ENCODE measurements at regions not wholly inside any gene's neighbourhood (a gene's known extent, or its start where the extent isn't known, plus 50 kb on each side); places are given as distances from the start of the nearest gene placed in this dataset.
"Not testable (repeated sequence)": the region's sequence is repeated elsewhere in the genome, so short reads cannot be mapped to it uniquely, and the experiment has no call there.

DNA sequence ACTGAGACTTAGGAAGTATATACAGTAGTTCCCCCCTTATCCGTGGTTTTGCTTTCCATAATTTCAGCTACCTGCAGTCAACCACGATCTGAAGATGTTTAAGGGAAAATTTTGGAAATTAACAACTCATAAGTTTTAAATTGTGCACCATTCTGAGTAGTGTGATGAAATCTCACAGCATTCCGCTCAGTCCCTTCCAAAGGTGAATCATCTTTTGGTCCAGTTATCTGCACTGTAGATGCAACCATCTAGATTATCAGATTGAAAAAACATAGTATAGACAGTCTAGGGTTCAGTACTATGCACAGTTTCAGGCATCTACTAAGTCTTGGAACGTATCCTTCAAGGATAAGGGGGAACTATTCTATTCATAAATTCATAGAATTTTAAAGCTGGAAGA is 109.0 kb downstream of the ANXA3 start:
- no peak for DNase-seq (ENCODE audit: low spot score)

DNA sequence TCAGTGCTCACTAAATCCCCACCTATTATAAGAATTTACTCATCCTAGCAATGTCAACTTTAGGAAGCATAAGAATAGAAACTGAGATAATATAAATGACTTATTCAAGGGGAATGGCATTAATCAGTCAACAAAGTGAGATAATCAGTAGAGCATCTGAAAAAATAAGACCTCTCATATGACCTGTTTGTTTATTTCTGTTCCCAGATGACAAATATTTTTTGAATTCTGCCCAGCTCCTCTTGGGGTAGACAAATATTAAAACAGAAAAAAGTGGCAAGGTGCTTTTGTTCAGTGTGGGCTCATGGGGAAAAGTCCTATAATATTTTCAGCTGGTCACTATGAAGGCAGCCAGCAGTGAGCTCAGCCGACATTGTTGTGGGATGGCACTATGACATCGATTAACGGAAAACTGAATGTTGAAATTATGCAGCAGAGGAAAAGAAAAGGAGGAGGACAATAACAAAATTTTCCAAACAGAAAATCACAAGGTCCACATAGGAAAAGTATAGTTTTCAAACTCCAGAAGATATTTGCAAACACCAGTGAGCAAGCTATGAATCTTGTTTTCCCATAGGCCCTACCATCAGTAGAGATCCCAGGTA is 109.6 kb downstream of the ANXA3 start:
- no peak for DNase-seq (ENCODE audit: low spot score)

DNA sequence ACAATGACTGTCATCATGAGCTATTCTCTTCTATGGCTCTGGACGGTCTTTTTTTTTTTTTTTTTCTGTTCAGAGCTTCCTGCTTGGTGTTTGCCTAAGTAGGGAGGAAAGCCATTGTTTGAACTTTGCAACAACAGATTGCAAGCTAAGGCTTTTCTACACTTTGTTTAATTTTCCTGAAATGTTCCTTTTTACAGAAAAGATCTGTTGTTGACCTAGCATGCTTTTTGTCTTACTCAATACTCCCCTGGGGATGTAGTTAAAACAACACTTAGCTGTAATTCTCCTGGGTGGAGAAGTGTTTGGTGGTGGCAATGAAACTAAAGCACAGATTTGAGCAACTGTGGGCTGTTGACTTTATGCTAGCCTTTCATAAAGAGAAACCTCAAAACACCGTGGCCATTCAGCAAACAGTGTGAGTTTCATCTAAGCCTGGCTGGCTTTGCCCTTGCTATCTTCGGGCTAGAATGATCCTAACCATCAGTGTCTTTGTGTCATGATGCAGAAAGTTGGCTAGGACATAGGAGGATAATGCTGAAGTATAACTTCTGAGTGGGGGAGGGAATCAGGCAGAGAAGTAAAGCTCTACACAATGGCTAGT is 110.5 kb downstream of the ANXA3 start:
- DNase-seq (ENCODE audit: low spot score), result peak; percentile 24

DNA sequence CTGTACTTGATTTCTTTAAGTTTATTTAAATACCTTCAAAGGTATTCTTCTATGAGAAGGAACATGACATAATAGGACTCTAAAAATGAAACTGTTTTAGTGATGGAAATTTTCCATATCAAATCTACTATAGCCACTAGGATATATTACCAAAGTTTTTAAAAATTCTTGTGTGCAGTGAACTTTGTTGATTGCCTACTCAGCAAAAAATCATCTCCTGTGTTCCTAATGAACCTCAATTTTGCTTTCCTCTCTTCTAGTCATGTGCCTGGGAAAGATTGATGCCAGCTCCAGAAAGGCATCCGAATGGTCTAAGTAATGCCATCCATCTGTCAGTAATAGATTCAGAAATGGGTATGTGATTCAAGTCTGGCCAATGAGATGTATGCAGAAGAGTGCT is 111.1 kb downstream of the ANXA3 start:
- no peak for DNase-seq (ENCODE audit: low spot score)

- DNase-seq (ENCODE audit: low spot score), result not testable (repeated sequence)
Measured at GRCh38 chr4:78664296-78664695, 111.9 kb upstream of the BMP2K start.

GRCh38 chr4:78665216-78665770 is 110.9 kb upstream of the BMP2K start:
- DNase-seq (ENCODE audit: low spot score), result no peak

DNA sequence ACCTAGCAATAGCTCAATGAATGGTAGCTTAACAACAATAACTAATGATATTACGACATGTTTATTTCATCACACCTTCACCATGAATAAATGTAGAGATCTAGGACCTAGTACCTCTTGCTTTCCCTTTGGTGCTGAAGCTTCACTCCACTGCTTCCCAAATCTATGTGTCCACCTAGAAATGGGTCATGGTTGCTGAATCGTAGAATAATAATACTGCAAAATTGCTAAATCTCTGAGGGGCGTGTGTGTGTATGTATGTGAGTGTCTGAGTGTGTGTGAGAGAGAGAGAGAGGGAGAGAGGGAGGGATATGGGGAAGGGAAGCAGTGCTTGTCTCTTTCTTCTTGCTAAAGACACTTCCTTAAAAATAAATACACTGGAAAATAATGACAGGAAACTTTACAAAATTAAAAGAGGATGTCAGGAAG is 109.3 kb upstream of the BMP2K start:
- DNase-seq (ENCODE audit: low spot score), result no peak

DNA sequence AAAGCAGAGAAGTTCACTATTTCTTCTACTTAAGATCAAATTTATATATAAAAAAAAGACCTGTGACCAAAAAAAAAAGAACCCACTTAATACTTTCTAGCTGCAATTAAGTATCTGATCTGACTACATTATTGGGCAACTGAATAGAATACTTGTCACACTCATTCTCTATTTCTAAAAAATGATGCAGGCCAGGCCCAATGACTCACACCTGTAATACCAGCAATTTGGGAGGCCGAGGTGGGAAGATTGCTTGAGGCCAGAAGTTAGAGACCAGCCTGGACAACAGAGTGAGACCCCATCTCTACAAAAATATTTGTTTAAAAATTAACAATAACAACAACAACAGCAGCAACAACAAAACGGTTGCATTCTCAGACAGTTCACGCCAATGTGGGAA is 108.8 kb upstream of the BMP2K start:
- DNase-seq (ENCODE audit: low spot score), result no peak

DNA sequence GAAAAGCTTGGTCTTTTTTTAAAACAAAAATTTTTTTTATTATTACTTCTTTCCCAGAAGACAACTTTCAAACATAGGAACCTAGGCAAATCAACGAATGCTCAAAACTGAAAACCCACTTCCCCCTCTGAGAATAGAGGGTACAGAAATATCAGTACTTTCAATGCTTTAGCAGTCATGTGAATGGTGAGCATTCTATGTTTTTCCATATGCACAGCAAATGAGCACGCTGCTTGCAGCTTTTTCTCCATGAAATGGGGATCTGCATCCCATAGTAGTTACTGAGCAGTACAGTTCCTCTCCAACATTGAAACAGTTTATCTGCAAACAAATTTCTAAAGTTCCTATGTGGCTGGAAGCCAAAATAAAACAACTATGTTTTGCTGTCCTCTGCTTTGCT is 108.4 kb upstream of the BMP2K start:
- no peak for DNase-seq (ENCODE audit: low spot score)

DNA sequence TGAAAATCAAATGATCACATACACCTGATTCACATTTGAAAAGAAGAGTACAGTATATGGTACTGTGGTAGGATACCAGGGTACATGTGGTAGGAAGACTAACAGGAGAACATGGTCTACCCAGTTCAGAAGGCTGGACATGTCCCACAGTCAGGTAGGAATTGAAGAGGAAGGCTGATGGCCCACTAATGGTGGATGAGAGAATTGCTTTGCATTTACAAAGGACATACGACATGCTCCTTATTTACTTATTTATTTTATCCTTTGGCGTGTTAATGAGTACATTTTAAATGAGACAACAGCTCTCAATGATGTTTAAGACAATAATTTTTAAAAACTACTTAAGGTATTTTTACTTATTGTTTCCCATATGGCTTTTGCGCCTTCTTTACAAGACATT is 106.7 kb upstream of the BMP2K start:
- no peak for DNase-seq (ENCODE audit: low spot score)

- DNase-seq (ENCODE audit: low spot score), result no peak
Measured at GRCh38 chr4:78671903-78672815, 104.0 kb upstream of the BMP2K start.

DNA sequence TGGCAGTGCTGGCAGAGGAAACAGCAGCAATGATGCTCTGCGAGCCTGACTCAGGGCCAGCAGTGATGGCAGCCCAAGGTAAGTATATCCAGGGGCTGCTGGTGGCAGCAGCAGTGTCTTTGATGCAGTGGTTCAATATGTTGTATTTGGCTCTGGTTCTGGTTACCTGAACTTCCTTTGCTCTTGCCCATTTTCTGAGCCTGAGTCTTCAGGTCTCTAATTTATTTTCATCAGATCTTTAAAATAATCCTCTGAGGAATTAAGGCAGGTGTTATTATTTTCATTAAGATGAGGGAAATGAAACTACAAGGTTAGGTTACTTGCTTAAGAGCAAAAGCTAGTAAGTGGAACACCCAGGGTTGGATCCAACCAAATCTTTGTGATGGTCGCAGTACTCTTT is 102.8 kb upstream of the BMP2K start:
- DNase-seq (ENCODE audit: low spot score), result no peak

DNA sequence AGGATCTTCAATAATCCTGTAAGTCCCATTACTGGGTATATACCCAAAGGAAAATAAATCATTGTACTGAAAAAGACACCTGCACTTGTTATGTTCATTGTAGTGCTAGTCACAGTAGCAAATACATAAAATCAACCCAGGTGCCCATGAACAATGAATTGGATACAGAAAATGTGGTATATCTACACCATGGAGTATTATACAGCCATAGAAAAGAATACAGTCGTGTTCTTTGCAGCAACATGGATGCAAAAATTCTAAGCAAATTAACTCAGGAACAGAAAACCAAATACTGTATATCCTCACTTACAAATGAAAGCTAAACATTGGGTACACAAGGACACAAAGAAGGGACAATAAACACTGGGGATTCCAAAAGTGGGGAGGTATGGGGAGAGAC is 100.8 kb upstream of the BMP2K start:
- DNase-seq (ENCODE audit: low spot score), result no peak

- DNase-seq (ENCODE audit: low spot score), result no peak
Measured at GRCh38 chr4:78682070-78682469, 94.1 kb upstream of the BMP2K start.

- no peak for DNase-seq (ENCODE audit: low spot score)
Measured at GRCh38 chr4:78683352-78683751, 92.8 kb upstream of the BMP2K start.

GRCh38 chr4:78684325-78685079 is 91.6 kb upstream of the BMP2K start:
- no peak for DNase-seq (ENCODE audit: low spot score)

- no peak for DNase-seq (ENCODE audit: low spot score)
Measured at GRCh38 chr4:78687818-78688217, 88.3 kb upstream of the BMP2K start.

- peak; percentile 35 for DNase-seq (ENCODE audit: low spot score)
Measured at GRCh38 chr4:78688366-78688765, 87.8 kb upstream of the BMP2K start.

- no peak for DNase-seq (ENCODE audit: low spot score)
Measured at GRCh38 chr4:78689261-78689660, 86.9 kb upstream of the BMP2K start.

DNA sequence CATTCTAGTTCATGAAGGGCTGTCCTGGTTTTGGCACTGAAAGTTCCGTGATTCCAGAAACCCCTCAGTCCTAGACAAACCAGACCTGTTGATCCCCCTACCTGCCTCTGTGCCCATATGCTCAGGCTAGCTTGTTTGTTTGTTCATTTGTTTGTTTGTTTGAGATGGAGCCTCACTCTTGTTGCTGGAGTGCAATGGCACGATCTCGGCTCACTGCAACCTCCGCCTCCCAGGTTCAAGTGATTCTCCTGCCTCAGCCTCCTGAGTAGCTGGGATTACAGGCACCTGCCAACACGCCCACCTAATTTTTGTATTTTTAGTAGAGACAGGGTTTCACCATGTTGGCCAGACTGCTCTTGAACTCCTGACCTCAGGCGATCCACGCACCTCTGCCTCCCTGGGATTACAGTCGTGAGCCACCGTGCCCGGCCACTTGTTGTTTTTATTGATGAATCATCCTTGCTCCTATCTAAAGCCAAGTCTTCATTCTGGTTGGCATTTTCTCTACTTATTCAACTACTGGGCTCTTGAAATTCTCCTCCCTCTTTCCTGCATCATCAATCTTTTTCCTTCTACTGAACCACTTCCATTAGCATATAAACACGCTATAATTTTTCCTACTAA is 86.3 kb upstream of the BMP2K start:
- no peak for DNase-seq (ENCODE audit: low spot score)

- DNase-seq (ENCODE audit: low spot score), result peak; percentile 33
Measured at GRCh38 chr4:78691334-78691754, 84.8 kb upstream of the BMP2K start.
